GM12865 (cell line): ENCODE measurements at regions not wholly inside any gene's neighbourhood (a gene's known extent, or its start where the extent isn't known, plus 50 kb on each side); places are given as distances from the start of the nearest gene placed in this dataset.

Source experiments
- DNase-seq: peaks from one replicate; pipeline ENCODE4 v3.0.0; 2010; ENCODE audit warnings: low read depth
- H3K4me3 ChIP-seq: 2 replicates; pipeline ENCODE4 v1.5.1; 2011; ENCODE audit warnings: mild to moderate bottlenecking, low read depth, low read length, control low read depth
- CTCF ChIP-seq: IDR thresholded peaks from 2 replicates; pipeline ENCODE4 v1.5.1; 2011; ENCODE audit warnings: low read length, control low read depth, low read depth, inconsistent platforms; ENCODE audit not compliant: insufficient read depth; ENCODE audit errors: missing control alignments

GRCh38 chr12:34188974-34189373 is 166.7 kb downstream of the ALG10 start:
- DNase-seq: no peak
- TF ChIP-seq CTCF: no peak
- no peak overlapping the region for H3K4me3 ChIP-seq

GRCh38 chr12:34190054-34190453 is 167.8 kb downstream of the ALG10 start:
- H3K4me3 ChIP-seq: no peak overlapping the region
- TF ChIP-seq CTCF: no peak
- DNase-seq: no peak

GRCh38 chr12:34198924-34199323 is 176.6 kb downstream of the ALG10 start:
- no peak for DNase-seq
- TF ChIP-seq CTCF: no peak

GRCh38 chr12:34203866-34204620 is 181.7 kb downstream of the ALG10 start:
- no peak for TF ChIP-seq CTCF
- DNase-seq: no peak

More at GRCh38 chr12:34198924-34199323, 176.6 kb downstream of the ALG10 start:
- H3K4me3 ChIP-seq: no peak overlapping the region

GRCh38 chr12:34204830-34205285 is 182.6 kb downstream of the ALG10 start:
- TF ChIP-seq CTCF: no peak
- no peak overlapping the region for H3K4me3 ChIP-seq
- DNase-seq: no peak

More at GRCh38 chr12:34203866-34204620, 181.7 kb downstream of the ALG10 start:
- H3K4me3 ChIP-seq: no peak overlapping the region

GRCh38 chr12:34205401-34205800 is 183.1 kb downstream of the ALG10 start:
- no peak for TF ChIP-seq CTCF
- no peak for DNase-seq
- no peak overlapping the region for H3K4me3 ChIP-seq
